Kidney (tissue), 13 donors: ENCODE measurements at regions not wholly inside any gene's neighbourhood (a gene's known extent, or its start where the extent isn't known, plus 50 kb on each side); places are given as distances from the start of the nearest gene placed in this dataset.

Experiments
- DNase-seq, 5 donors: peaks; one replicate each; pipeline ENCODE4 v3.0.0-alpha.2; 2013 to 2020
- FAIRE-seq: peaks from 2 replicates; lab custom pipeline; 2012; peaks lifted over from hg19 to GRCh38; lab: Jason Lieb, UNC
- H3K27ac ChIP-seq, 2 donors: one replicate each; pipeline ENCODE4 v1.7.0; 2013; ENCODE audit warnings: low read depth in 2 of 2, low read length in 2 of 2, inconsistent platforms in 1 of 2
- H3K27me3 ChIP-seq: one replicate; pipeline ENCODE4 v1.7.1; 2013; ENCODE audit warnings: low read length, inconsistent platforms; ENCODE audit not compliant: control insufficient read depth, insufficient read depth
- H3K36me3 ChIP-seq, 3 donors: one replicate each; pipeline versions ENCODE4 v1.7.0 to v1.7.1; 2013; ENCODE audit warnings: low read length in 3 of 3, control low read depth in 1 of 3, inconsistent platforms in 1 of 3; ENCODE audit not compliant: insufficient read depth in 3 of 3, control insufficient read depth in 2 of 3
- H3K4me1 ChIP-seq, 3 donors: one replicate each; pipeline versions ENCODE4 v1.7.0 to v1.7.1; 2013; ENCODE audit warnings: low read length in 3 of 3, inconsistent platforms in 1 of 3, low read depth in 1 of 3; ENCODE audit not compliant: control insufficient read depth in 2 of 3, insufficient read depth in 2 of 3
- H3K4me3 ChIP-seq, 3 donors: one replicate each; pipeline versions ENCODE4 v1.7.0 to v1.8.1; 2013; ENCODE audit warnings: low read length in 3 of 3, control low read depth in 1 of 3, inconsistent platforms in 1 of 3
- H3K9ac ChIP-seq, 3 donors: one replicate each; pipeline versions ENCODE4 v1.7.0 to v1.7.1; 2013; ENCODE audit warnings: low read length in 3 of 3, control low read depth in 1 of 3, inconsistent platforms in 1 of 3
- H3K9me3 ChIP-seq, 3 donors: one replicate each; pipeline versions ENCODE4 v1.7.0 to v1.7.1; 2013; ENCODE audit warnings: low read length in 3 of 3, control low read depth in 1 of 3, inconsistent platforms in 1 of 3; ENCODE audit not compliant: control insufficient read depth in 2 of 3, insufficient read depth in 1 of 3
- CTCF ChIP-seq: IDR thresholded peaks from 3 replicates; pipeline ENCODE4 v1.5.1; 2012; ENCODE audit warnings: mild to moderate bottlenecking, moderate library complexity, borderline replicate concordance; ENCODE audit not compliant: insufficient read depth; ENCODE audit errors: extremely low read depth
- intact Hi-C: fragments of 100-400 bp; cut with DNase I; formaldehyde crosslinking; loops from one replicate; pipeline ENCODE4 v1.11.1; 2022
- donor health status: control.
- donor health status: control.
- donor health status: control.
- donor health status: control.
- donor health status: control.
- donor health status: DM: yes; HTN: yes; CAD: no.
- donor health status: Normal renal cell carcinoma (clear cell type).

GRCh38 chr3:14262212-14262611 is 83.6 kb downstream of the LSM3 start:
- no peaks in the 10 kb centered on the region for H3K9me3 ChIP-seq
- no peak overlapping the region for H3K4me3 ChIP-seq
- H3K36me3 ChIP-seq = no peaks in the 10 kb centered on the region
- DNase-seq (peak in 2 of 5 donors; percentile 43 to 64), FAIRE-seq (no peak)
- no peak overlapping the region for H3K27ac ChIP-seq
- intact Hi-C loops = no loop called here
- no peaks in the 10 kb centered on the region for H3K27me3 ChIP-seq
- no peak for TF ChIP-seq CTCF
- H3K9ac ChIP-seq = no peak overlapping the region
- no peaks in the 10 kb centered on the region for H3K4me1 ChIP-seq

GRCh38 chr3:14262867-14263266 is 84.2 kb downstream of the LSM3 start:
- no peak overlapping the region for H3K27ac ChIP-seq
- no peaks in the 10 kb centered on the region for H3K9me3 ChIP-seq
- no peak for FAIRE-seq
- no peak overlapping the region for H3K9ac ChIP-seq
- no peak for DNase-seq
- no peaks in the 10 kb centered on the region for H3K27me3 ChIP-seq
- H3K4me1 ChIP-seq = no peaks in the 10 kb centered on the region
- intact Hi-C loops = no loop called here
- H3K4me3 ChIP-seq = no peak overlapping the region
- no peak for TF ChIP-seq CTCF
- H3K36me3 ChIP-seq = no peaks in the 10 kb centered on the region

GRCh38 chr3:14263317-14264005 is 84.8 kb downstream of the LSM3 start:
- no peak for TF ChIP-seq CTCF
- intact Hi-C loops = no loop called here

More at GRCh38 chr3:14263317-14264005, 84.8 kb downstream of the LSM3 start:
- H3K4me3 ChIP-seq = no peak overlapping the region
- H3K27ac ChIP-seq = no peak overlapping the region
- H3K4me1 ChIP-seq = no peaks in the 10 kb centered on the region
- no peaks in the 10 kb centered on the region for H3K9me3 ChIP-seq
- no peak overlapping the region for H3K9ac ChIP-seq
- DNase-seq (no peak), FAIRE-seq (no peak)
- H3K27me3 ChIP-seq = no peaks in the 10 kb centered on the region
- no peaks in the 10 kb centered on the region for H3K36me3 ChIP-seq
